GM12878 (cell line): ENCODE measurements at regions not wholly inside any gene's neighbourhood (a gene's known extent, or its start where the extent isn't known, plus 50 kb on each side); places are given as distances from the start of the nearest gene placed in this dataset.

ENCODE experiments used
- ATAC-seq: fragments of 200-7000 bp; cut with Tn5 transposase; 3 replicates; pipeline ENCODE4 v1.9.1; 2020; ENCODE audit warnings: mild to moderate bottlenecking, moderate library complexity
- BruUV-seq: library from RNA; stranded (reverse); fragments of 400-500 nt; replicated peaks from 2 replicates; lab custom pipeline; 2021; lab: Mats Ljungman, UMichigan
- CTCF ChIA-PET: fragments of 300-600 bp; sonication (Branson Sonifier 250); formaldehyde crosslinking; extraction: SDS; loops from one replicate; lab custom pipeline; 2021; ENCODE audit warnings: inconsistent platforms; lab: Yijun Ruan, JAX
- POLR2A ChIA-PET: fragments of 350-600 bp; formaldehyde crosslinking; extraction: SDS; loops from one replicate; lab custom pipeline; 2021; ENCODE audit warnings: inconsistent platforms; lab: Charles Lee
- RAD21 ChIA-PET: fragments of 300-600 bp; sonication (Branson Sonifier 250); formaldehyde crosslinking; loops from one replicate; lab custom pipeline; 2023; ENCODE audit warnings: antibody characterized with exemption; ENCODE audit not compliant: unreplicated experiment; lab: Charles Lee
- SMC1A ChIA-PET: fragments of 300-600 bp; sonication (Branson Sonifier 250); formaldehyde crosslinking; loops from one replicate; lab custom pipeline; 2023; ENCODE audit not compliant: unreplicated experiment, uncharacterized antibody; lab: Charles Lee
- DNase-seq: peaks from one replicate; pipeline ENCODE4 v3.0.0-alpha.2; 2011; ENCODE audit warnings: low read depth, low spot score
- FAIRE-seq: peaks from 3 replicates; lab custom pipeline; 2011; peaks lifted over from hg19 to GRCh38; lab: Jason Lieb, UNC
- H2AFZ ChIP-seq: 2 replicates; pipeline ENCODE4 v1.6.0; 2011; ENCODE audit warnings: low read depth, low read length, control low read depth; ENCODE audit not compliant: control insufficient read depth
- H3K27ac ChIP-seq: 2 replicates; pipeline ENCODE4 v1.5.1; 2011; ENCODE audit warnings: control low read depth; ENCODE audit not compliant: control insufficient read depth, insufficient read depth
- H3K27me3 ChIP-seq, 2 experiments: replicated peaks in 1 of 2; 2 replicates each; pipeline versions ENCODE4 v1.6.0 to v1.6.1; 2011; ENCODE audit warnings: low read length in 1 of 2; ENCODE audit not compliant: control insufficient read depth in 2 of 2, insufficient read depth in 2 of 2
- H3K36me3 ChIP-seq, 2 experiments: 2 replicates each; pipeline ENCODE4 v1.5.1; 2011; ENCODE audit warnings: low read length in 1 of 2; ENCODE audit not compliant: control insufficient read depth in 2 of 2, insufficient read depth in 2 of 2
- H3K4me1 ChIP-seq: 2 replicates; pipeline ENCODE4 v1.6.1; 2011; ENCODE audit warnings: mild to moderate bottlenecking, low read length, moderate library complexity, mixed read lengths; ENCODE audit not compliant: control insufficient read depth, insufficient read depth
- H3K4me2 ChIP-seq: 2 replicates; pipeline ENCODE4 v1.6.0; 2011; ENCODE audit warnings: control low read depth; ENCODE audit not compliant: control insufficient read depth, insufficient read depth
- H3K4me3 ChIP-seq: fragments of 200-600 bp; sonication (generic); 2 replicates; pipeline ENCODE4 v1.5.1; 2016
- H3K79me2 ChIP-seq: 2 replicates; pipeline ENCODE4 v1.6.0; 2011; ENCODE audit warnings: low read length; ENCODE audit not compliant: control insufficient read depth, insufficient read depth
- H3K9ac ChIP-seq: 2 replicates; pipeline ENCODE4 v1.8.0; 2011; ENCODE audit warnings: low read length, control low read depth, mixed read lengths; ENCODE audit not compliant: control insufficient read depth, insufficient read depth
- H3K9me3 ChIP-seq: replicated peaks from 3 replicates; pipeline ENCODE4 v1.5.1; 2011; ENCODE audit warnings: mild to moderate bottlenecking, low read length; ENCODE audit not compliant: control insufficient read depth, insufficient read depth
- H4K20me1 ChIP-seq: 2 replicates; pipeline ENCODE4 v1.6.0; 2011; ENCODE audit not compliant: control insufficient read depth, insufficient read depth
- BRCA1 ChIP-seq: IDR thresholded peaks from 2 replicates; pipeline ENCODE4 v1.6.1; 2011; ENCODE audit warnings: low read depth, low read length, improper control_type of control experiment
- CHD1 ChIP-seq: IDR thresholded peaks from 2 replicates; pipeline ENCODE4 v1.6.1; 2012; ENCODE audit warnings: low read depth, low read length, improper control_type of control experiment
- DPF2 ChIP-seq: fragments of 450-650 bp; IDR thresholded peaks from 2 replicates; pipeline ENCODE4 v1.6.1; 2017; ENCODE audit warnings: mild to moderate bottlenecking
- JUNB ChIP-seq: IDR thresholded peaks from 2 replicates; pipeline ENCODE4 v1.6.1; 2016; ENCODE audit warnings: antibody characterized with exemption, mild to moderate bottlenecking
- KLF5 ChIP-seq: fragments of 450-650 bp; IDR thresholded peaks from 2 replicates; pipeline ENCODE4 v1.6.1; 2014; ENCODE audit warnings: mild to moderate bottlenecking; ENCODE audit not compliant: partially characterized antibody
- RAD21 ChIP-seq: IDR thresholded peaks from 2 replicates; pipeline ENCODE4 v1.6.1; 2011; ENCODE audit warnings: mild to moderate bottlenecking, low read depth, low read length, moderate library complexity; ENCODE audit not compliant: insufficient read depth
- SMC3 ChIP-seq: IDR thresholded peaks from 2 replicates; pipeline ENCODE4 v1.6.1; 2011; ENCODE audit warnings: low read length, improper control_type of control experiment, borderline replicate concordance
- YBX1 ChIP-seq: fragments of 450-650 bp; IDR thresholded peaks from 2 replicates; pipeline ENCODE4 v1.6.1; 2016; ENCODE audit warnings: antibody characterized with exemption
- WGBS: methylation state at CpG from one replicate; pipeline ENCODE4 v1.1.6; 2016; ENCODE audit warnings: low lambda C conversion rate; ENCODE audit not compliant: insufficient replicate concordance, insufficient coverage; ENCODE audit errors: missing lambda C conversion rate; 5-methylcytosine and 5-hydroxymethylcytosine counted together
- in situ Hi-C: fragments of 300-500 bp; cut with MboI; formaldehyde crosslinking; loops from 9 replicates; pipeline ENCODE4 v1.14.3; 2018; ENCODE audit warnings: mixed read lengths
- intact Hi-C: fragments of 100-400 bp; cut with micrococcal nuclease; formaldehyde crosslinking; loops from one replicate; pipeline ENCODE4 v1.14.2; 2022; ENCODE audit not compliant: unreplicated experiment
- TF ChIP-seq, protein P1 (sequence below): fragments of 450-650 bp; IDR thresholded peaks from 2 replicates; pipeline ENCODE4 v1.6.1; 2017; ENCODE audit warnings: borderline replicate concordance
- TF ChIP-seq, protein P2 (sequence below), 3 experiments: IDR thresholded peaks in 2 of 3; conservative IDR thresholded peaks in 1 of 3; 2 replicates each; pipeline ENCODE4 v1.5.1; 2011; ENCODE audit warnings: low read depth in 3 of 3, low read length in 3 of 3, mild to moderate bottlenecking in 3 of 3, control low read depth in 2 of 3, moderate library complexity in 2 of 3, inconsistent platforms in 1 of 3, mixed read lengths in 1 of 3; ENCODE audit not compliant: control insufficient read depth in 2 of 3, insufficient read depth in 1 of 3; ENCODE audit errors: extremely low read depth in 1 of 3
- TF ChIP-seq, protein P3 (sequence below): fragments of 450-650 bp; IDR thresholded peaks from 2 replicates; pipeline ENCODE4 v1.6.1; 2017; ENCODE audit warnings: mild to moderate bottlenecking
- TF ChIP-seq, protein P4 (sequence below): fragments of 450-650 bp; IDR thresholded peaks from 2 replicates; pipeline ENCODE4 v1.6.1; 2016; ENCODE audit warnings: mild to moderate bottlenecking

DNA sequence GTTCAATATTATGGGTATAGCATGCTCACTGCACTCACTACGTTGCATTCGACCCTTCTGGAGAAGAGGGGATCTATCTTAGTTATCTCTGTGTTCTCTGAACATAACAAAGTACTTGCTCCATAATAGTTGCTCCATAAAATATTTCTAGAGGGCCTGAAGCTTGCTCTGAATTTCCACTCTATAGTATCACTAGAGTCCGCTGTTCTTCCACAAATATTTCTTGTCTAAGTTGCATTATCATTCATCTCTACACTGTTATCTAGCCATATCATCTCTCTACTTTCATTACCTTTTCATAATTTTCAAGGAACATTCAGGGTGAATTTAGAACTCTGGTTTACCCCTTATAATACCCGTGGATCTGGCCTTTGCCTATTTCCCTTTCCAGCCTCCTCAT lies 246.1 kb upstream of the PDE3A start:
- in situ Hi-C loops: no loop called here
- RAD21 ChIA-PET: interaction anchor here (0.9 to 3.4 kb wide), 9 partner anchors 29 to 364 kb away, joined by 3 to 14 read pairs (median 3); no protein-coding TSS in a partner anchor

More for the DNA sequence above, 246.1 kb upstream of the PDE3A start:
- Histone ChIP-seq H4K20me1 (no peaks in the 10 kb centered on the region), H3K9me3 (no peaks in the 10 kb centered on the region), H3K36me3 (no peaks in the 10 kb centered on the region)
- DNase-seq (no peak), ATAC-seq (peak; percentile 74), FAIRE-seq (no peak)
- peak; percentile 38; the same call in 1 of the 2 replicates for TF ChIP-seq SMC3
- TF ChIP-seq DPF2: no peak
- TF ChIP-seq BRCA1: no peak
- TF ChIP-seq KLF5: no peak
- TF ChIP-seq YBX1: no peak
- no peak for TF ChIP-seq CHD1
- no peak for TF ChIP-seq JUNB
- TF ChIP-seq, protein P1, sequence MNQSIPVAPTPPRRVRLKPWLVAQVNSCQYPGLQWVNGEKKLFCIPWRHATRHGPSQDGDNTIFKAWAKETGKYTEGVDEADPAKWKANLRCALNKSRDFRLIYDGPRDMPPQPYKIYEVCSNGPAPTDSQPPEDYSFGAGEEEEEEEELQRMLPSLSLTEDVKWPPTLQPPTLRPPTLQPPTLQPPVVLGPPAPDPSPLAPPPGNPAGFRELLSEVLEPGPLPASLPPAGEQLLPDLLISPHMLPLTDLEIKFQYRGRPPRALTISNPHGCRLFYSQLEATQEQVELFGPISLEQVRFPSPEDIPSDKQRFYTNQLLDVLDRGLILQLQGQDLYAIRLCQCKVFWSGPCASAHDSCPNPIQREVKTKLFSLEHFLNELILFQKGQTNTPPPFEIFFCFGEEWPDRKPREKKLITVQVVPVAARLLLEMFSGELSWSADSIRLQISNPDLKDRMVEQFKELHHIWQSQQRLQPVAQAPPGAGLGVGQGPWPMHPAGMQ: no peak
- TF ChIP-seq, protein P2, sequence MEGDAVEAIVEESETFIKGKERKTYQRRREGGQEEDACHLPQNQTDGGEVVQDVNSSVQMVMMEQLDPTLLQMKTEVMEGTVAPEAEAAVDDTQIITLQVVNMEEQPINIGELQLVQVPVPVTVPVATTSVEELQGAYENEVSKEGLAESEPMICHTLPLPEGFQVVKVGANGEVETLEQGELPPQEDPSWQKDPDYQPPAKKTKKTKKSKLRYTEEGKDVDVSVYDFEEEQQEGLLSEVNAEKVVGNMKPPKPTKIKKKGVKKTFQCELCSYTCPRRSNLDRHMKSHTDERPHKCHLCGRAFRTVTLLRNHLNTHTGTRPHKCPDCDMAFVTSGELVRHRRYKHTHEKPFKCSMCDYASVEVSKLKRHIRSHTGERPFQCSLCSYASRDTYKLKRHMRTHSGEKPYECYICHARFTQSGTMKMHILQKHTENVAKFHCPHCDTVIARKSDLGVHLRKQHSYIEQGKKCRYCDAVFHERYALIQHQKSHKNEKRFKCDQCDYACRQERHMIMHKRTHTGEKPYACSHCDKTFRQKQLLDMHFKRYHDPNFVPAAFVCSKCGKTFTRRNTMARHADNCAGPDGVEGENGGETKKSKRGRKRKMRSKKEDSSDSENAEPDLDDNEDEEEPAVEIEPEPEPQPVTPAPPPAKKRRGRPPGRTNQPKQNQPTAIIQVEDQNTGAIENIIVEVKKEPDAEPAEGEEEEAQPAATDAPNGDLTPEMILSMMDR (IDR thresholded peaks at IDR 0.05 in 2 of 3, conservative IDR thresholded peaks at IDR 0.05 in 1 of 3; ENCODE audit: control insufficient read depth in 2 of 3, extremely low read depth in 1 of 3, insufficient read depth in 1 of 3, low read depth in 3 of 3, low read length in 3 of 3): peak in 1 of 3 experiments; percentile 47; a peak in 1 of 6 replicates
- TF ChIP-seq, protein P3, sequence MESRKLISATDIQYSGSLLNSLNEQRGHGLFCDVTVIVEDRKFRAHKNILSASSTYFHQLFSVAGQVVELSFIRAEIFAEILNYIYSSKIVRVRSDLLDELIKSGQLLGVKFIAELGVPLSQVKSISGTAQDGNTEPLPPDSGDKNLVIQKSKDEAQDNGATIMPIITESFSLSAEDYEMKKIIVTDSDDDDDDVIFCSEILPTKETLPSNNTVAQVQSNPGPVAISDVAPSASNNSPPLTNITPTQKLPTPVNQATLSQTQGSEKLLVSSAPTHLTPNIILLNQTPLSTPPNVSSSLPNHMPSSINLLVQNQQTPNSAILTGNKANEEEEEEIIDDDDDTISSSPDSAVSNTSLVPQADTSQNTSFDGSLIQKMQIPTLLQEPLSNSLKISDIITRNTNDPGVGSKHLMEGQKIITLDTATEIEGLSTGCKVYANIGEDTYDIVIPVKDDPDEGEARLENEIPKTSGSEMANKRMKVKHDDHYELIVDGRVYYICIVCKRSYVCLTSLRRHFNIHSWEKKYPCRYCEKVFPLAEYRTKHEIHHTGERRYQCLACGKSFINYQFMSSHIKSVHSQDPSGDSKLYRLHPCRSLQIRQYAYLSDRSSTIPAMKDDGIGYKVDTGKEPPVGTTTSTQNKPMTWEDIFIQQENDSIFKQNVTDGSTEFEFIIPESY: no peak
- TF ChIP-seq RAD21: peak; percentile 46; the same call in 1 of the 2 replicates
- TF ChIP-seq, protein P4, sequence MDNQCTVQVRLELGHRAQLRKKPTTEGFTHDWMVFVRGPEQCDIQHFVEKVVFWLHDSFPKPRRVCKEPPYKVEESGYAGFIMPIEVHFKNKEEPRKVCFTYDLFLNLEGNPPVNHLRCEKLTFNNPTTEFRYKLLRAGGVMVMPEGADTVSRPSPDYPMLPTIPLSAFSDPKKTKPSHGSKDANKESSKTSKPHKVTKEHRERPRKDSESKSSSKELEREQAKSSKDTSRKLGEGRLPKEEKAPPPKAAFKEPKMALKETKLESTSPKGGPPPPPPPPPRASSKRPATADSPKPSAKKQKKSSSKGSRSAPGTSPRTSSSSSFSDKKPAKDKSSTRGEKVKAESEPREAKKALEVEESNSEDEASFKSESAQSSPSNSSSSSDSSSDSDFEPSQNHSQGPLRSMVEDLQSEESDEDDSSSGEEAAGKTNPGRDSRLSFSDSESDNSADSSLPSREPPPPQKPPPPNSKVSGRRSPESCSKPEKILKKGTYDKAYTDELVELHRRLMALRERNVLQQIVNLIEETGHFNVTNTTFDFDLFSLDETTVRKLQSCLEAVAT: no peak
- TF ChIP-seq, all 136 proteins: peak for 3
- Histone ChIP-seq H3K79me2 (no peaks in the 10 kb centered on the region), H3K9ac (no peak overlapping the region), H3K4me1 (no peaks in the 10 kb centered on the region), H3K4me3 (no peak overlapping the region), H3K27ac (no peak overlapping the region), H2AFZ (no peak overlapping the region), H3K27me3 (no peaks in the 10 kb centered on the region), H3K4me2 (no peak overlapping the region)
- 0% methylated on average over 4 of the region's 4 CpGs for WGBS
- SMC1A ChIA-PET: interaction anchor here (0.7 to 3.0 kb wide), 16 partner anchors 13 to 364 kb away, joined by 3 to 23 read pairs (median 4); no protein-coding TSS in a partner anchor
- intact Hi-C loops: loop anchor here (2.0 to 5.0 kb wide), 3 partner anchors 99 to 425 kb away; no protein-coding TSS in a partner anchor
- POLR2A ChIA-PET: no interaction called here
- CTCF ChIA-PET: interaction anchor here (0.8 to 3.7 kb wide), 11 partner anchors 9 to 383 kb away, joined by 3 to 22 read pairs (median 5); no protein-coding TSS in a partner anchor
- BruUV-seq: no TSS peak
